Nephron progenitor cell (in vitro differentiated cells): ENCODE measurements at regions not wholly inside any gene's neighbourhood (a gene's known extent, or its start where the extent isn't known, plus 50 kb on each side); places are given as distances from the start of the nearest gene placed in this dataset.

Experiments
- DNase-seq: peaks from one replicate; pipeline ENCODE4 v3.0.0; 2021
- H3K27ac Mint-ChIP-seq: 2 replicates; pipeline ENCODE4 v1.8.0; 2021; ENCODE audit warnings: mild to moderate bottlenecking, moderate library complexity, mixed read lengths
- H3K27me3 Mint-ChIP-seq: 2 replicates; pipeline ENCODE4 v1.8.0; 2021; ENCODE audit warnings: mild to moderate bottlenecking, low read depth, mixed read lengths; ENCODE audit not compliant: poor library complexity
- H3K36me3 Mint-ChIP-seq: 2 replicates; pipeline ENCODE4 v1.8.0; 2021; ENCODE audit warnings: low read depth, mixed read lengths
- H3K4me1 Mint-ChIP-seq: 2 replicates; pipeline ENCODE4 v1.8.0; 2021; ENCODE audit warnings: mixed read lengths
- H3K4me3 Mint-ChIP-seq: 2 replicates; pipeline ENCODE4 v1.8.0; 2021; ENCODE audit warnings: mild to moderate bottlenecking, moderate library complexity, mixed read lengths
- H3K9me3 Mint-ChIP-seq: 2 replicates; pipeline ENCODE4 v1.8.0; 2021; ENCODE audit warnings: mild to moderate bottlenecking, moderate library complexity, mixed read lengths
- TF ChIP-seq, protein P1 (sequence below): fragments of 200-600 bp; sonication (generic); IDR thresholded peaks from 2 replicates; pipeline ENCODE4 v1.5.0; 2021; ENCODE audit warnings: antibody characterized with exemption

DNA sequence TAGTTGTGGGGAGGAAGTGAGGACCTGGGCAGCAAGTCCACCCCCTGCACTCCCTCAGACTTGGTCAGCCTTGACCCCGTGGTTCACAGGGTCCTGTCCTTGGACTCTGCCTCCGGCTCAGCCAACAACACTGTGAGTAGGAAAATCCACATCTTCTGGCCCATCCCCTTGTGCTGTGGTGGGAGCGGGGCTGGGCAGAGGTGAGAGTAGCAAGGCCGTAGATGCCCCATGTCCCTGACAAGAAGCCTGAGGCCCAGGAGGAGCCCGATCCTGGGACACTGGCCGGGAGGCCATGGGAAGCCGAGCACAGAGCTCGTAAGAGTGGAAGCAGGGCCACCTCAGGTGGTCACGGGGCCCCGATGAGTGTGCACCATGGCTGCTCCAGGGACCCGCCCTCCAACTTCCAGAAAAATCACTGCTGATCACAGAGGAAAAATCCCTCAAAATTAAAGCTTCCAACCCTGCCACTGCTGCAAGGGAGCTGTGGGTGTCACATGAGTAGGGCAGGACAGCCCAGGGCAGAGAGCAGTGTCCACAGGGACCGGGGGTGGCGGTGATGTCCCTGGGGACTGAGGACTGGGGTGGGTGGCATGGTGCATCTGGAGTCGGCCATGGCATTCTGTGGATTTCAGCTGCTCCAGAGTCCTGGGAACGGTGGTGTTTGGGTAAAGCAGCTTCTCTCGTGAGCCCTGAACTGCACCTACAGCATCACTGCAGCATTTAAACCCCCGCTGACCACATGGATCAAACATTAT, 189.4 kb downstream of the DLL1 start:
- TF ChIP-seq, protein P1, sequence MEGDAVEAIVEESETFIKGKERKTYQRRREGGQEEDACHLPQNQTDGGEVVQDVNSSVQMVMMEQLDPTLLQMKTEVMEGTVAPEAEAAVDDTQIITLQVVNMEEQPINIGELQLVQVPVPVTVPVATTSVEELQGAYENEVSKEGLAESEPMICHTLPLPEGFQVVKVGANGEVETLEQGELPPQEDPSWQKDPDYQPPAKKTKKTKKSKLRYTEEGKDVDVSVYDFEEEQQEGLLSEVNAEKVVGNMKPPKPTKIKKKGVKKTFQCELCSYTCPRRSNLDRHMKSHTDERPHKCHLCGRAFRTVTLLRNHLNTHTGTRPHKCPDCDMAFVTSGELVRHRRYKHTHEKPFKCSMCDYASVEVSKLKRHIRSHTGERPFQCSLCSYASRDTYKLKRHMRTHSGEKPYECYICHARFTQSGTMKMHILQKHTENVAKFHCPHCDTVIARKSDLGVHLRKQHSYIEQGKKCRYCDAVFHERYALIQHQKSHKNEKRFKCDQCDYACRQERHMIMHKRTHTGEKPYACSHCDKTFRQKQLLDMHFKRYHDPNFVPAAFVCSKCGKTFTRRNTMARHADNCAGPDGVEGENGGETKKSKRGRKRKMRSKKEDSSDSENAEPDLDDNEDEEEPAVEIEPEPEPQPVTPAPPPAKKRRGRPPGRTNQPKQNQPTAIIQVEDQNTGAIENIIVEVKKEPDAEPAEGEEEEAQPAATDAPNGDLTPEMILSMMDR, result no peak
- Mint-ChIP-seq H3K27me3 (peaks cover 4% of the 10 kb centered on the region), H3K4me3 (no peak overlapping the region), H3K27ac (no peak overlapping the region), H3K9me3 (peaks cover 21% of the 10 kb centered on the region), H3K4me1 (peaks cover 45% of the 10 kb centered on the region), H3K36me3 (peaks cover 4% of the 10 kb centered on the region)
- DNase-seq, result no peak

DNA sequence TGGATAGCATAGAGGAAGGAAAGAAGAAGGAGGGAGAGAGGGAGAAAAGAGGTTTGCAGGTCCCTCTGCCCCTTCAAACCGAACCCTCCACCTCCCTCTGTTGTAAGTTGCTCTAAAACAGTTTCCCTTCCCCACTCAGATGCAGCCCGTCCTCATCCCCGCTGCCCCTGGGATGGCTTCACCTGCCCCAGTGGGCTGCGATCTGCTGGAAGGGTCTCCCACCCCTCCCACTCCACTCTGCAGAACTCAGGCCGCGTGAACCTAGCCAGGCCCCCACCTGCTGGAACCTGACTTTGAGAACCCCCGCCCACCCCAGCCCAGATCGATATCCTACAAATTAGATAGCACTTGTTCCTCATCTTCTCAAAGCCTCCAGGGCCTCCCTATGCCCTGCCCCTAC, 190.8 kb downstream of the DLL1 start:
- DNase-seq, result no peak
- peaks cover 18% of the 10 kb centered on the region for H3K9me3 Mint-ChIP-seq
- peaks cover 4% of the 10 kb centered on the region for H3K27me3 Mint-ChIP-seq
- TF ChIP-seq, protein P1, result no peak
- H3K27ac Mint-ChIP-seq, result no peak overlapping the region
- H3K36me3 Mint-ChIP-seq, result peaks cover 4% of the 10 kb centered on the region
- H3K4me1 Mint-ChIP-seq, result peaks cover 57% of the 10 kb centered on the region
- H3K4me3 Mint-ChIP-seq, result no peak overlapping the region

DNA sequence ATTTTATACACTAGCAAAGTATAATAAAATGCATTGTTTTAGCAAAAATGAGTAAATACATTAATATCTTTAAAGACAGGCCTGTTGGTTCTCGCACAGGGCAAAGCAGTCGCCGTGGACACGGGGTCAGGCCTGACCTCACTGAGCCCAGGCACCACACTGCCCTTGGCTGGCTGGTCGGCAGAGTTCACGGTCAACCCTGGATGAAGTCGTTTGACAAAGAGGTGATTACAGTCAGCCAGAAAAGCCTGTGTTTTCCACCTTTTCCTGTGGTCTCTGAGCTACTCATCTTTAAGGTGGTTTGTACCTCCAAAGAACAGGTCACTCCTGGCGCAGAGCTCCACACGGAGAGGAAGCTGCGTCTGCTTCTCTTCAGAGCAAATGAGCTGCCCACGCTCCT, 191.5 kb downstream of the DLL1 start:
- Mint-ChIP-seq H3K27ac (no peak overlapping the region), H3K4me3 (no peak overlapping the region), H3K4me1 (peaks cover 64% of the 10 kb centered on the region), H3K9me3 (peaks cover 16% of the 10 kb centered on the region), H3K36me3 (peaks cover 4% of the 10 kb centered on the region), H3K27me3 (peaks cover 4% of the 10 kb centered on the region)
- TF ChIP-seq, protein P1, result no peak
- DNase-seq, result no peak

DNA sequence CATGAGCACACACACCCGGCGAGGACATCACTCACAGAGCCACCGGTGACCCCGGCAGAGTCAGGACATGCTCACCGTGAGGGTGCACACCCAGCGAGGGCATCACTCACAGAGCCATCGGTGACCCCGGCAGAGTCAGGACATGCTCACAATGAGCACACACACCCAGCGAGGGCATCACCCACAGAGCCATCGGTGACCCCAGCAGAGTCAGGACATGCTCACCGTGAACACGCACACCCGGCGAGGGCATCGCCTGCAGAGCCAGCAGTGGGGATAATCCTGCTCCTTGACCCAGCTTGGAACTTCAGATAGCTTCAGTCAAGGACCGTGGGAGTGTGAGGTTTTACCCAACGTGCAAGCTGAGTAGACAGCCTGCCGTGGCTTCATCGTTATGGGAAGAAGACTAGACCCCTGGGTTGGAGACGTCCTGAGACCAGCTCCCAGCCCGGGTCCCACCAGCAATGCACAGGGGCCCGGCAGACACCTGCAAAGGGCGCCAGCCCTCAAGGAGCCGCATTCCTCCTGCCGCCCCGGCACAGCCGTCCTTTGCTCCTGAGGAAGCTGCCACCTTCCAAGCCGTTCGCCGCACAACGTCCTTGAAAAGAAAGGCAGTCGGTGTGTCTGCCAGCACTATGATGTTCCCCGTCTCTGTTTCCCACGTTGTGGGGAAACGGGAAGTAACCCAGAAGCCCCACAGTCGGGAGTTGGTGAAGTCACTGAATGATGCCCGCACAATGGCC, 192.3 kb downstream of the DLL1 start:
- Mint-ChIP-seq H3K36me3 (peaks cover 4% of the 10 kb centered on the region), H3K9me3 (peaks cover 16% of the 10 kb centered on the region), H3K27me3 (peaks cover 4% of the 10 kb centered on the region), H3K4me1 (peaks cover 64% of the 10 kb centered on the region), H3K27ac (no peak overlapping the region), H3K4me3 (no peak overlapping the region)
- no peak for DNase-seq
- TF ChIP-seq, protein P1, result no peak

DNA sequence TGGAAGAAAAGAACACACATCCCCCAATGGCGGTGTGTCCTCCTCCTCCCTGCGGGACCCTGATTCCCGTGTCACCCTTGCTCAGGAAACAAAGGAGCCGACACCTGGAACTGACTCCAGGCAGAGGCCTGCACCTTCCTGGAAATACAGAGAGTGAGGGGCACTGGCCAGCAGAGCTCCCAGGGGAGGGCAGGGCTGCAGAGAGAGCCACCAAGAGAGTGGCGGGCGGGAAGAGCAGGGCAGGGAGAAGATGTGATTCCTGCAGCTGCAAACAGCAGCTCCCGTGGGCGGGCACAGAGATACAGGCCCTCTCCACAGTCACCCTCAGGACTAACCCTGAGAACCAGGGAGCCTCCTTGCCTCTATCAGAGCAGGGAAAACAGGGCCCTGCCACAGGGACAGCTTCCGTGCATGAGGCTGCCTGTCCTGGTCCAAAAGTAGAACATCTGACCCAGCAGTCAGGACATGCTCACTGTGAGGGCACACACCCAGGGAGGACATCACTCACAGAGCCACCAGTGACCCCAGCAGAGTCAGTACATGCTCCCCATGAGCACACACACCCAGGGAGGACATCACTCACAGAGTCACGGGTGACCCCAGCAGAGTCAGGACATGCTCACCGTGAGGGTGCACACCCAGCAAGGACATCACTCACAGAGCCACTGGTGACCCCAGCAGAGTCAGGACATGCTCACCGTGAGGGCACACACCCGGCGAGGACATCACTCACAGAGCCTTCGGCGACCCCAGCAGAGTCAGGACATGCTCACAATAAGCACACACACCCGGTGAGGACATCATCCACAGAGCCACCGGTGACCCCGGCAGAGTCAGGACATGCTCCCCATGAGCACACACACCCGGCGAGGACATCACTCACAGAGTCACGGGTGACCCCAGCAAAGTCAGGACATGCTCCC, 193.1 kb downstream of the DLL1 start:
- Mint-ChIP-seq H3K36me3 (peaks cover 4% of the 10 kb centered on the region), H3K4me3 (no peak overlapping the region), H3K9me3 (peaks cover 16% of the 10 kb centered on the region), H3K27ac (no peak overlapping the region), H3K27me3 (peaks cover 4% of the 10 kb centered on the region), H3K4me1 (peaks cover 64% of the 10 kb centered on the region)
- DNase-seq, result no peak
- TF ChIP-seq, protein P1, result no peak
